Panc1 (cell line): ENCODE measurements at regions not wholly inside any gene's neighbourhood (a gene's known extent, or its start where the extent isn't known, plus 50 kb on each side); places are given as distances from the start of the nearest gene placed in this dataset.

ENCODE experiments used
- POLR2AphosphoS5 ChIP-seq: IDR thresholded peaks from 2 replicates; pipeline ENCODE4 v1.6.1; 2012; ENCODE audit warnings: mild to moderate bottlenecking, low read depth, low read length, moderate library complexity
- SIN3A ChIP-seq: IDR thresholded peaks from 2 replicates; pipeline ENCODE4 v1.6.1; 2012; ENCODE audit warnings: low read depth, mild to moderate bottlenecking, low read length, moderate library complexity, borderline replicate concordance; ENCODE audit not compliant: insufficient read depth
- TCF7L2 ChIP-seq: IDR thresholded peaks from 2 replicates; pipeline ENCODE4 v1.6.1; 2011; ENCODE audit warnings: mild to moderate bottlenecking, low read depth, low read length, inconsistent platforms
- TF ChIP-seq, protein P1 (sequence below): fragments of 450-650 bp; IDR thresholded peaks from 2 replicates; pipeline ENCODE4 v1.5.1; 2017; ENCODE audit warnings: mild to moderate bottlenecking
- TF ChIP-seq, protein P2 (sequence below), 2 experiments: IDR thresholded peaks; 2 replicates each; pipeline ENCODE4 v1.6.1; 2011 to 2012; ENCODE audit warnings: low read depth in 2 of 2, control low read depth in 1 of 2, low read length in 1 of 2, mild to moderate bottlenecking in 1 of 2, moderate library complexity in 1 of 2; ENCODE audit not compliant: insufficient read depth in 1 of 2

DNA sequence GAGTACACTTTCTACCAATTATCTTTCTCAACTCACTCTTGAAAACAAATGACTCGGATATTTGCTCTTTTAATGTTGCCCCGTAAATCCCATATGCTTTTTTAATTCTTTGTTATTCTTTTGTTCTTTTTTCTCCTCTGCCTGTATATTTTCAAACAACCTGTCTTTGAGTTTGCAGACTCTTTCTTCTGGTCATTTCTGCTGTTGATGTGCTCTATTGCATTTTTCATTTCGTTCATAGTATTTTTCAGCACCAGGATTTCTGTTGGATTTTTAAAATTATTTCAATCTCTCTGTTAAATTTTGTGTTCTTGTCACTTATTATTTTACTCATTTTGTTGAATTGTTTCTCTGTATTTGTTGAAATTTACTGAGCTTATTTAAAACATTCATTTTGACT lies 146.8 kb upstream of the B3GALT2 start:
- TF ChIP-seq, protein P1, sequence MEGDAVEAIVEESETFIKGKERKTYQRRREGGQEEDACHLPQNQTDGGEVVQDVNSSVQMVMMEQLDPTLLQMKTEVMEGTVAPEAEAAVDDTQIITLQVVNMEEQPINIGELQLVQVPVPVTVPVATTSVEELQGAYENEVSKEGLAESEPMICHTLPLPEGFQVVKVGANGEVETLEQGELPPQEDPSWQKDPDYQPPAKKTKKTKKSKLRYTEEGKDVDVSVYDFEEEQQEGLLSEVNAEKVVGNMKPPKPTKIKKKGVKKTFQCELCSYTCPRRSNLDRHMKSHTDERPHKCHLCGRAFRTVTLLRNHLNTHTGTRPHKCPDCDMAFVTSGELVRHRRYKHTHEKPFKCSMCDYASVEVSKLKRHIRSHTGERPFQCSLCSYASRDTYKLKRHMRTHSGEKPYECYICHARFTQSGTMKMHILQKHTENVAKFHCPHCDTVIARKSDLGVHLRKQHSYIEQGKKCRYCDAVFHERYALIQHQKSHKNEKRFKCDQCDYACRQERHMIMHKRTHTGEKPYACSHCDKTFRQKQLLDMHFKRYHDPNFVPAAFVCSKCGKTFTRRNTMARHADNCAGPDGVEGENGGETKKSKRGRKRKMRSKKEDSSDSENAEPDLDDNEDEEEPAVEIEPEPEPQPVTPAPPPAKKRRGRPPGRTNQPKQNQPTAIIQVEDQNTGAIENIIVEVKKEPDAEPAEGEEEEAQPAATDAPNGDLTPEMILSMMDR: no peak
- TF ChIP-seq SIN3A (no peak), POLR2AphosphoS5 (no peak), TCF7L2 (no peak)
- TF ChIP-seq, protein P2, sequence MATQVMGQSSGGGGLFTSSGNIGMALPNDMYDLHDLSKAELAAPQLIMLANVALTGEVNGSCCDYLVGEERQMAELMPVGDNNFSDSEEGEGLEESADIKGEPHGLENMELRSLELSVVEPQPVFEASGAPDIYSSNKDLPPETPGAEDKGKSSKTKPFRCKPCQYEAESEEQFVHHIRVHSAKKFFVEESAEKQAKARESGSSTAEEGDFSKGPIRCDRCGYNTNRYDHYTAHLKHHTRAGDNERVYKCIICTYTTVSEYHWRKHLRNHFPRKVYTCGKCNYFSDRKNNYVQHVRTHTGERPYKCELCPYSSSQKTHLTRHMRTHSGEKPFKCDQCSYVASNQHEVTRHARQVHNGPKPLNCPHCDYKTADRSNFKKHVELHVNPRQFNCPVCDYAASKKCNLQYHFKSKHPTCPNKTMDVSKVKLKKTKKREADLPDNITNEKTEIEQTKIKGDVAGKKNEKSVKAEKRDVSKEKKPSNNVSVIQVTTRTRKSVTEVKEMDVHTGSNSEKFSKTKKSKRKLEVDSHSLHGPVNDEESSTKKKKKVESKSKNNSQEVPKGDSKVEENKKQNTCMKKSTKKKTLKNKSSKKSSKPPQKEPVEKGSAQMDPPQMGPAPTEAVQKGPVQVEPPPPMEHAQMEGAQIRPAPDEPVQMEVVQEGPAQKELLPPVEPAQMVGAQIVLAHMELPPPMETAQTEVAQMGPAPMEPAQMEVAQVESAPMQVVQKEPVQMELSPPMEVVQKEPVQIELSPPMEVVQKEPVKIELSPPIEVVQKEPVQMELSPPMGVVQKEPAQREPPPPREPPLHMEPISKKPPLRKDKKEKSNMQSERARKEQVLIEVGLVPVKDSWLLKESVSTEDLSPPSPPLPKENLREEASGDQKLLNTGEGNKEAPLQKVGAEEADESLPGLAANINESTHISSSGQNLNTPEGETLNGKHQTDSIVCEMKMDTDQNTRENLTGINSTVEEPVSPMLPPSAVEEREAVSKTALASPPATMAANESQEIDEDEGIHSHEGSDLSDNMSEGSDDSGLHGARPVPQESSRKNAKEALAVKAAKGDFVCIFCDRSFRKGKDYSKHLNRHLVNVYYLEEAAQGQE (IDR thresholded peaks at IDR 0.05; ENCODE audit: insufficient read depth in 1 of 2, low read depth in 2 of 2, low read length in 1 of 2): no peak
